ENCODE measurements at regions not wholly inside any gene's neighbourhood (a gene's known extent, or its start where the extent isn't known, plus 50 kb on each side); places are given as distances from the start of the nearest gene placed in this dataset.

DNA sequence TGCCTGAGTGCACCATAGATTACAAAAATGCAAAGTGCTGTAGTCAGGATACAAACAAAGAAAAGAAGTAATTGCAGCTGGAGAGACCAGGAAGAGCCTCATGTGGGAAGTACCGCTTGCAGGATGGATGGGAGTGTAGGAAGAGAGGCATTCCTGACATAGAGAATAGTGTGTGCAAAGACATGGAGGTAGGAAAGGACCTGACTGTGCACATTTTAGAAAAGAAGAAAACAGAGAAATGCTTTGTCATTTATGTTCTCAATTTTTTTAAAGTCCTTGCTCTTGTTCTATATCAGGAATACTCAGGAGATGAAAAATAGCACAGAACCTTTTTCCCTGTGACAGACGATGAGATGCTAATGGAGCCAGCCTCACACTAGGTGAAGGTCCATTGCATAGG, 358.7 kb upstream of the TMPO start:
- DNase-seq, result no peak

DNA sequence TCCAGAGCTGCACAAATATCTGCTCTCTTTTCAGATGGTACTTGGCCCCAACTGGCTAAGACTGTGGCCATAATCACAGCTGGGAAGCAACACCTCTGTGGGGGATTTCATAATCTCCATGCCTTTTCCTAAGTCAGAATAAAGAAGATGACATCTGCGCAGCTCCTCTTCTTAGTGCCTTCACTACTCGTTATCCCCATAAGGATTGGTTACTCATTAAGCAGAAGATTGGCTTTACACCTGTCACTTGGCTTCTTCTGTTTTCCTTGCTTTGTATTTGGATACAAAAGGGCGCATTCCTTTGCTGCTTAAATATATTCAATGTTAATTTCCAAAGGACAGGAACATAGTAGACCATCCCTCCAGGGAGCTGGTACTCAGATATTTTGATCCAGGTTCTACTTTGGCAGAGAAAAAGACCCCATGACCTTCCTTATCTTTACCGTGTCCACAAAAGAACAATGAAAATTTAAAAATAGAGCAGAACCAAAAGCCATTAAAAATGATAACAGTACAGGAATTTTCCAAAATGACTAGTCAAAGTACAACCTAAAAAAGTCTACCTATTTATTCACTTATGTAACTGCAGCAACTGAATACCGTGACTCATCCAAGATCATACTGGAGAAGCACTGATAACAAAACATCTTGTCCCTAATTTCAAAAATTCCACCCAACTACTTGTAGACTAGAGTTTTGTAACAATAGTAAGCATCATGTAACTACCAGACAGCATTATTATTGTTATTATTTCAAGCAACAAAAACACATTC, 352.3 kb upstream of the TMPO start:
- no peak for DNase-seq

DNA sequence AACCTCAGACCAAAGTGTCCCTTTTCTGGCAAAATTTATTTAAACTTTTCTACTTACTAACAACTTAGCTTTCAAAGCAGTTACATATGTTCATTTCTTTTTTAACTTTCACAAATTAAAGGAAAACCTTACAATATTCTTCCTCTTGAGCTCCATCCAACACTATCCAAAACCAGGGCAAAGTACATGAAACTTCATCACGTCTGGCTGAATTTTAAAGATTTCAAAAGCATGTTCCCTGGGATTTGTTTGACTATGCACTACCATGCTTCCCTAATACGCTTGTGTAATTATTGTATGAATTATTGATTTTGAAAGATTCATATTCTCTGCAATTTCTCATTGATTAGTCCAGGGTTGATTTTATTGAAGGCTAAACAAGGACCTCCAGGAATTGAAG, 343.1 kb upstream of the TMPO start:
- no peak for DNase-seq

- no peak for DNase-seq
Observed at GRCh38 chr12:98172801-98173200, 342.6 kb upstream of the TMPO start.

DNA sequence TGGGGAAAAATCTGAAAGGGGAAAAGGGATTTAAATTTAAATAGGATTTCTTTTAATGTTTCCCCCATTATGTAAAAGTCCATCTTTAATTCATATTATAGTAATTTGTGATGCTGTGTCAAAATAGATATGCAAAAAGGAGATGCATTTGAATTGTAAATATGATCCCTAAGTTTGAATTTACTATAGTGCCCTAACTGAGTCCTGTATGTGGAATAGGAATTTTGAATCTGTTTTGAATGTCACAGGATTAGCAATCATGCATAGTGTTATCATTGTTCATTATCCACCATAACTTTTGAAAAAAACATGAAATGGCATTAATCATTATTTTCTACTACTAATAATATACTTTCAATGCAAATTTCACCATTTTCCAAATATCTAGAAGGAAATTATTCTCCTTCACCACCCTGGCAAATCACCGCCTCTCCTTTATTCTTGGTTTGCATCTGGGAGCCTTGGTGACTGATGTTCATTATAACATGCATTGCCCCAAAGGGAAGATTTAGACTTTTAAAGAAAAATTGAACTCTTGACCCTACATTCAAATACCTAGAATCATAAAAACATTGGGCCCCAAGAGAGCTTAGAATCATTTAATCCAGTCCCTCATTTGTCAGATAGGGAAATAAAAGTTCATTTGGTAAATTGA, 341.5 kb upstream of the TMPO start:
- no peak for DNase-seq

GRCh38 chr12:98174428-98174809, 341.0 kb upstream of the TMPO start:
- no peak for DNase-seq

- no peak for DNase-seq
Observed at GRCh38 chr12:98178126-98178525, 337.3 kb upstream of the TMPO start.

DNA sequence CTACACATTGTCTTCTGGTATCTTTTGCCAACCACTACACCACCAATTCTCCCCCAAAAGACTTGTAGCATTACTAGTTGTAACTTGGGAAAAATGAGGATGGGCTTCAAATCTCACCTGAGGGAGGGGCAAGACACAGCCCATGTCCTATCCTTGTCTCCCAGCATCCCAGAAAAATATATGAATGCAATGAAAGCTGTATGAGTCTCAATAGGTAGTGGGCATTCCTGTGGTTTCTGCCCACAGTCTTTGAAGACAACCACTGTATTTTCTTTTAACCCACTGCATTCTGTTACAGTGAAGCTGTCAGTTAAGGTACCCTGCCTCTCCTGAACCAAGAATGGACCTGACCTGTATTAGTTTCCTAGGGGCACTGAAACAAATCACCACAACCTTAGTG, 336.2 kb upstream of the TMPO start:
- no peak for DNase-seq

DNA sequence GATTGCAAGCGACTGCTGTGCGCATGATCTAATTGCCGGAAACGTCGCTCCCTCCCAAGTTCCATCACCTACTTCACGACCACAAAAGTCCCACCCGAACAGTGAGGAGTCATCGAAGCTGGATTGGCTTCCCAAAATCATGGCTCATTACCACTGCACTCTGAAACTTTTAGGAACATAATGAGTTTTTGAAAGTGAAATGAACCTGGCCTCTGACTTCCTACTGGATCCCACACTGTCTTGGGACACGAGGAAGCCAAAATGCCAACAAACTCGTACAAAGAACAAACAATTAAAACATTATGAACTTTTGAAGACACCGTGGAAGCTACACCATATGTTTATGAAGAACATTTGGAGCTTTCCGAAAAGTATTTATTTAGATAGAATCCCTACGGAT, 334.8 kb upstream of the TMPO start:
- no peak for DNase-seq

- DNase-seq, result no peak
Observed at GRCh38 chr12:98182821-98183220, 332.6 kb upstream of the TMPO start.

DNA sequence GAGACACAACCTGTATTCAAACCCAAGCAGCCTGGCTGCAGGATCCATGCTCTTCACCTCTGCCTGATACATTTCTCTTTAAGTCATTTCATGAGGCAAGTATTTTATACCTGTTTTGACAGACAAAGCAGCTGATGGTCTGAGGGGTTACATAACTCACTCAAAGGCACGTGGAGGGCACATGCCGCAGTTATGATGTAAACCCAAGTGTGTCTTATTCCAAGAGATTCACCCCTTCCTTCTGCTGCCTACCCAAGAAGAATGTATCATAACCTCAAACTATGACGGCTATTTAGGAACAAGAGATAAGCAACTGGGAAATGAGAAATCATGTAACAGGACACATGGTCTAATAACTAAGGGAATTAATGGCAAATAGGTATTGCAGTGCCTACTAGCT, 329.8 kb upstream of the TMPO start:
- DNase-seq, result no peak

DNA sequence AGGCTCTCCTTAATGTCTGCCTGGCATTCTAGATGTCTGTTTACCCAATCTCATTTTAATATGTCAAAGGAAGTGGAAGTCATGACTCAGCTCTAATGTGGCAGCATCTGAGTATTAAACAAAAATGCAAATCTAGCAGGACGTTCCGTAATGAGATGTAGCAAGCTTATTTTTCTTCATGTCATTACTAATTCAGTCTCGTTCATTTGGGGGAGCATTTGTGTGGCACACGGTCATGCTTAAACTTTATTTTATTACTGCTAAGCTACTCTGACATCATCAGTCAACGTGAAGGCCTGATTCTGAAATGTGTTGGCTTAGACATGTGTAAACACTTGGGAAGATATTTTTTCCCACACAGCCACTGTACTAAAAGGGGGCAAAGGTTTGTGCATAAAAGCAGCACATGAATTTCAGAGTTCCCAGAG, 326.7 kb upstream of the TMPO start:
- peak; percentile 69 for DNase-seq

GRCh38 chr12:98194591-98194990, 320.8 kb upstream of the TMPO start:
- DNase-seq, result no peak

- no peak for DNase-seq
Observed at GRCh38 chr12:98198261-98198982, 317.0 kb upstream of the TMPO start.

GRCh38 chr12:98208816-98209215, 306.6 kb upstream of the TMPO start:
- no peak for DNase-seq

GRCh38 chr12:98211909-98212695, 303.3 kb upstream of the TMPO start:
- DNase-seq, result no peak

GRCh38 chr12:98213556-98213955, 301.8 kb upstream of the TMPO start:
- DNase-seq, result no peak

- no peak for DNase-seq
Observed at GRCh38 chr12:98217257-98217656, 298.1 kb upstream of the TMPO start.

DNA sequence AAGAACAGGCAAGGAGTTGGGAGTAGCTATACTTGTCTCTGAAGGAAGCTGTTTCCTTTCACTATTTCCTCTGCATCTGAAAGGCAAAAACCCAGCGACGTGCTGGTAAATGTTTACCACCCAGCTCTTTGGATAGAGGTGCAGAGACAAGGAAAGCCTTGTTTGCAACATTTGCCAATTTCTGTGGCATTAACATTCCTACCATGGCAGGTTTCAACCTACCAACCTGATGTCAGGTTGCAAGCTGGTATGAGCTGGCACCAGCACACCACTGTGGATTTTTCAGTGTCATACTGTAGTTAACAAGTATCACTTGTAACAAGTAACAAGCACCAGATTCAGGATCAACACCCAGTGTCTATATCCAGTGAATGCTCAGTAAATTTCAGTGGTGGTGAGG, 294.8 kb upstream of the TMPO start:
- no peak for DNase-seq

GRCh38 chr12:98221243-98221808, 294.1 kb upstream of the TMPO start:
- no peak for DNase-seq

DNA sequence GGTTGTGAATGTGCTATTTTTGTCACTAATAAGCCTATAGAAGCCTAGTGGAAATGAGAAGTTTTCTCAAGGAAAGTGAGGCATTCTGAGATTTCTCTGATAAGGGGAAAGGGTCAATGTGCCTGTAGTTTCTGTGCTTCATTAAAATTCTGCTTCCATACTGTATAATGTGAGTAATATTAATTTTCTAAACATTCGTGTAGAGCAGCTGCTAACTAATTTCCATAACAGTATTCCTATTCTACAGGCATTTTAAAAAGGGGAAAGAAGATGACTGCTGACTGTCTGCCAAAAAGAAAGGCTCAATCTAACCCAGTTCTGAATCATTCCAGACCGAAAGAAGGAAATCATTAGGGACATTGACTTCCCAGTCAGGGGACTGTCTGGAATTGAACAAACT, 293.3 kb upstream of the TMPO start:
- no peak for DNase-seq

DNA sequence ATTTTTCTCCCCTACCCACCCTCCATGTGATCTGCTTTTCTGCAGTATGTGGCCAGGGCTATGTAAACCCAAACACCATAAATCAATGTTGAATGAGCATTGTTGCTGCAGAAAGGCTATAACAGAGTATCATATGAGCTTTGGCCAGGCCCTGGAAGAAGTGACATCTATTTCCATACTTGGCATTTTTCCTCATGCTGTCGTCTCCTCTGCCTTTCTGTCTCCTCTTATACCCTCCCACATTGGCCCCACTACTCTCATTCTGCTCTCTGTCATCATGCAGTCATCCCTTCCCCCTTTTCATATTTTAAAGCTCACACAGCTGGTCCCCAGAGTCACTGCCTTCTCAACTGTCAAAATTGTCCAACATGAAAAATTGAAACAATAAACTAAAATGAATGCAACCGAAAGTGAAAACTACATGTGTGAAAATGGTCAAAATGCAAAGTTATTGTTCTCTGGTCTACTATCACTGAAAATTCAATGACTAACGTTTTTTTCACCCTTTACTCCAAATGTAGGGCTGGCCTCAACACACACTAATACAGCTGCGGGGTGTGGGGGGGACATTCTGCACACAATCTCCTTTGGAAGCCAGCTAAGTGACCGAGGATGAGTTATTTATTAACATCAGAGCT, 290.7 kb upstream of the TMPO start:
- DNase-seq, result no peak

All from inflammatory macrophage treated with lipopolysaccharide for 4 hours (primary cell).